Gastrocnemius medialis (tissue), 4 donors: ENCODE measurements at regions not wholly inside any gene's neighbourhood (a gene's known extent, or its start where the extent isn't known, plus 50 kb on each side); places are given as distances from the start of the nearest gene placed in this dataset.

Experiments
- ATAC-seq, 2 donors: fragments of 150-250 bp; one replicate each; pipeline ENCODE4 v1.9.1; 2016
- DNase-seq, 2 donors: peaks; one replicate each; pipeline ENCODE4 v3.0.0-alpha.2; 2019
- H3K27ac ChIP-seq, 4 donors: fragments of 200-600 bp; sonication (generic); 1 replicate in 1 of 4; 2 replicates in 3 of 4; pipeline ENCODE4 v1.5.1; 2016 to 2018; ENCODE audit warnings: mild to moderate bottlenecking in 2 of 4, moderate library complexity in 1 of 4
- H3K27me3 ChIP-seq, 3 donors: fragments of 200-600 bp; sonication (generic) in 2 of 3; 1 replicate in 1 of 3; 2 replicates in 2 of 3; pipeline versions ENCODE4 v1.5.1 to v1.6.0; 2016 to 2019; ENCODE audit warnings: mild to moderate bottlenecking in 1 of 3, moderate library complexity in 1 of 3
- H3K36me3 ChIP-seq, 2 donors: fragments of 200-600 bp; sonication (generic) in 1 of 2; one replicate each; pipeline ENCODE4 v1.5.1; 2017 to 2018
- H3K4me1 ChIP-seq, 2 donors: fragments of 200-600 bp; sonication (generic) in 1 of 2; one replicate each; pipeline ENCODE4 v1.5.1; 2016 to 2017; ENCODE audit warnings: mild to moderate bottlenecking in 2 of 2
- H3K4me3 ChIP-seq, 4 donors: fragments of 200-600 bp; sonication (generic) in 3 of 4; 1 replicate in 1 of 4; 2 replicates in 3 of 4; pipeline ENCODE4 v1.5.1; 2016 to 2019; ENCODE audit warnings: mild to moderate bottlenecking in 2 of 4
- H3K9me3 ChIP-seq, 3 donors: fragments of 200-600 bp; sonication (generic) in 2 of 3; 1 replicate in 1 of 3; 2 replicates in 2 of 3; pipeline ENCODE4 v1.5.1; 2016 to 2019
- CTCF ChIP-seq, 5 experiments: fragments of 450-650 bp in 3 of 5; fragments of 200-600 bp in 2 of 5; sonication (generic) in 2 of 5; IDR thresholded peaks in 4 of 5; conservative IDR thresholded peaks in 1 of 5; 1 replicate in 4 of 5; 2 replicates in 1 of 5; pipeline ENCODE4 v1.5.1; 2016 to 2019; ENCODE audit warnings: antibody characterized with exemption in 5 of 5, mild to moderate bottlenecking in 3 of 5, moderate library complexity in 3 of 5
- POLR2A ChIP-seq, 2 donors: fragments of 450-650 bp; IDR thresholded peaks; one replicate each; pipeline ENCODE4 v1.6.1; 2017; ENCODE audit warnings: antibody characterized with exemption in 2 of 2, mild to moderate bottlenecking in 2 of 2, moderate library complexity in 2 of 2
- in situ Hi-C, 4 donors: fragments of 200-750 bp; cut with MboI; loops; one replicate each; pipeline versions ENCODE4 v1.15.0 to v1.8.0; 2017; ENCODE audit warnings: low sequenced_read_pairs in 4 of 4
- intact Hi-C: fragments of 100-400 bp; cut with DNase I; formaldehyde crosslinking; loops from one replicate; pipeline ENCODE4 v1.15.1; 2023; ENCODE audit warnings: low total_unique reads

GRCh38 chr4:10305816-10306215 lies 151.4 kb downstream of the ZNF518B start:
- intact Hi-C loops: no loop called here
- peaks cover 0 to 3% (median 0%) of the 10 kb centered on the region in 3 donors for H3K27me3 ChIP-seq
- no peak for ATAC-seq

GRCh38 chr4:10303291-10303690 lies 153.9 kb downstream of the ZNF518B start:
- no peak overlapping the region for H3K4me3 ChIP-seq
- intact Hi-C loops (no loop called here), in situ Hi-C loops (no loop called here)
- H3K36me3 ChIP-seq: no peaks in the 10 kb centered on the region
- peaks cover 0 to 3% (median 0%) of the 10 kb centered on the region in 3 donors for H3K27me3 ChIP-seq
- no peaks in the 10 kb centered on the region for H3K4me1 ChIP-seq
- no peak for ATAC-seq
- no peak overlapping the region for H3K27ac ChIP-seq
- TF ChIP-seq CTCF (IDR thresholded peaks at IDR 0.05 in 4 of 5, conservative IDR thresholded peaks at IDR 0.05 in 1 of 5) (no peak), POLR2A (IDR thresholded peaks at IDR 0.05) (no peak)
- no peaks in the 10 kb centered on the region for H3K9me3 ChIP-seq
- DNase-seq: no peak

More at GRCh38 chr4:10305816-10306215, 151.4 kb downstream of the ZNF518B start:
- in situ Hi-C loops: no loop called here
- Histone ChIP-seq H3K36me3 (no peaks in the 10 kb centered on the region), H3K27ac (no peak overlapping the region), H3K4me3 (no peak overlapping the region), H3K4me1 (no peaks in the 10 kb centered on the region), H3K9me3 (no peaks in the 10 kb centered on the region)
- no peak for DNase-seq
- TF ChIP-seq POLR2A (IDR thresholded peaks at IDR 0.05): no peak
- TF ChIP-seq CTCF (IDR thresholded peaks at IDR 0.05 in 4 of 5, conservative IDR thresholded peaks at IDR 0.05 in 1 of 5): no peak

- ATAC-seq (no peak), DNase-seq (no peak)
- H3K27me3 ChIP-seq: peaks cover 0 to 3% (median 0%) of the 10 kb centered on the region in 3 donors
- no peaks in the 10 kb centered on the region for H3K9me3 ChIP-seq
- in situ Hi-C loops: no loop called here
- H3K4me1 ChIP-seq: no peaks in the 10 kb centered on the region
- no peaks in the 10 kb centered on the region for H3K36me3 ChIP-seq
- TF ChIP-seq POLR2A (IDR thresholded peaks at IDR 0.05): no peak
- no peak for TF ChIP-seq CTCF (IDR thresholded peaks at IDR 0.05 in 4 of 5, conservative IDR thresholded peaks at IDR 0.05 in 1 of 5)
- no peak overlapping the region for H3K27ac ChIP-seq
- H3K4me3 ChIP-seq: no peak overlapping the region
- intact Hi-C loops: no loop called here
These were observed 155.1 kb downstream of the ZNF518B start for GRCh38 chr4:10302096-10302495.

- Histone ChIP-seq H3K27ac (no peak overlapping the region), H3K9me3 (no peaks in the 10 kb centered on the region), H3K4me1 (no peaks in the 10 kb centered on the region), H3K36me3 (no peaks in the 10 kb centered on the region), H3K27me3 (no peaks in the 10 kb centered on the region), H3K4me3 (no peak overlapping the region)
- intact Hi-C loops (no loop called here), in situ Hi-C loops (no loop called here)
- ATAC-seq: no peak
- no peak for TF ChIP-seq POLR2A (IDR thresholded peaks at IDR 0.05)
- TF ChIP-seq CTCF (IDR thresholded peaks at IDR 0.05 in 4 of 5, conservative IDR thresholded peaks at IDR 0.05 in 1 of 5): no peak
- no peak for DNase-seq
These were observed 157.6 kb downstream of the ZNF518B start for GRCh38 chr4:10299601-10300000.

- TF ChIP-seq CTCF (IDR thresholded peaks at IDR 0.05 in 4 of 5, conservative IDR thresholded peaks at IDR 0.05 in 1 of 5): no peak
- no peak for TF ChIP-seq POLR2A (IDR thresholded peaks at IDR 0.05)
- Histone ChIP-seq H3K27ac (no peak overlapping the region), H3K27me3 (no peaks in the 10 kb centered on the region), H3K4me3 (no peak overlapping the region), H3K4me1 (no peaks in the 10 kb centered on the region), H3K36me3 (no peaks in the 10 kb centered on the region), H3K9me3 (no peaks in the 10 kb centered on the region)
- intact Hi-C loops: no loop called here
- in situ Hi-C loops: no loop called here
- DNase-seq (no peak), ATAC-seq (no peak)
These were observed 158.5 kb downstream of the ZNF518B start for GRCh38 chr4:10298681-10299080.
